Chondrocyte (in vitro differentiated cells): ENCODE measurements at regions not wholly inside any gene's neighbourhood (a gene's known extent, or its start where the extent isn't known, plus 50 kb on each side); places are given as distances from the start of the nearest gene placed in this dataset.

Source experiments
- DNase-seq: peaks from one replicate; pipeline ENCODE4 v3.0.0; 2021; ENCODE audit warnings: mixed read lengths, low spot score
- H3K27ac Mint-ChIP-seq: one replicate; pipeline ENCODE4 v1.8.0; 2021; ENCODE audit warnings: mild to moderate bottlenecking, moderate library complexity, mixed read lengths; ENCODE audit not compliant: unreplicated experiment
- H3K27me3 Mint-ChIP-seq: 2 replicates; pipeline ENCODE4 v1.8.0; 2021; ENCODE audit warnings: low read depth, mixed read lengths
- H3K36me3 Mint-ChIP-seq: 2 replicates; pipeline ENCODE4 v1.8.0; 2021; ENCODE audit warnings: low read depth, mixed read lengths
- H3K4me1 Mint-ChIP-seq: 2 replicates; pipeline ENCODE4 v1.8.0; 2021; ENCODE audit warnings: low read depth, mild to moderate bottlenecking, mixed read lengths
- H3K4me3 Mint-ChIP-seq: one replicate; pipeline ENCODE4 v1.8.0; 2021; ENCODE audit warnings: mild to moderate bottlenecking, moderate library complexity, mixed read lengths; ENCODE audit not compliant: unreplicated experiment
- H3K9me3 Mint-ChIP-seq: 2 replicates; pipeline ENCODE4 v1.8.0; 2021; ENCODE audit warnings: low read depth, mixed read lengths
- CTCF ChIP-seq: fragments of 200-600 bp; sonication (generic); IDR thresholded peaks from 2 replicates; pipeline ENCODE4 v1.5.0; 2021; ENCODE audit warnings: antibody characterized with exemption, mild to moderate bottlenecking, moderate library complexity

DNA sequence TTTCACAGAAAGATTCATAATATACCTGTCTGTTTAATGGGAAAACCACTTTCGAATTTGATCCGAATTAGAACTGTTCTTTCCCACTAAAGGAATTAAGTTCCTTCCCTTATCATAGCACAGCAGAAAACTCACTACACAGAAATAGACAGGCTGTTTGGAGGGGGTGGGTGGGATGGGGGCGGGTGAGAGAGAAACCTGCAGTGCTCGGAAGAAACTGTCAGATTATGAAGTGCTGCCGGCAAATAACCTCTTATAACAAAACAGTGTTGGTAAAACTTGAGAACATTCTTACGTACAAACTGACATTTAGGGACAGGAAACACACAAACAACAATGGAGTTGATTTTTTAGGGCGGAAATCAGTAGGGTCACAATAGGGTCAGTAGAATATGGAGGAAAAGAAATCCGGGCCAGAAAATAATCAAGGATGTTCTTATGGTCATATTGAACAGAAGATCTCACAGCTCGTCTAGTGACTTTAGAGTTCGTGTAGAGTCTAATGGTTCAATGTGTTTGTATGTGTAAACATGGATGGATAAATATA is 756.0 kb upstream of the LRATD1 start:
- Mint-ChIP-seq H3K27ac (no peak overlapping the region), H3K27me3 (peaks cover 5% of the 10 kb centered on the region), H3K36me3 (no peaks in the 10 kb centered on the region), H3K4me1 (no peaks in the 10 kb centered on the region), H3K4me3 (no peak overlapping the region), H3K9me3 (no peaks in the 10 kb centered on the region)
- no peak for TF ChIP-seq CTCF
- no peak for DNase-seq

DNA sequence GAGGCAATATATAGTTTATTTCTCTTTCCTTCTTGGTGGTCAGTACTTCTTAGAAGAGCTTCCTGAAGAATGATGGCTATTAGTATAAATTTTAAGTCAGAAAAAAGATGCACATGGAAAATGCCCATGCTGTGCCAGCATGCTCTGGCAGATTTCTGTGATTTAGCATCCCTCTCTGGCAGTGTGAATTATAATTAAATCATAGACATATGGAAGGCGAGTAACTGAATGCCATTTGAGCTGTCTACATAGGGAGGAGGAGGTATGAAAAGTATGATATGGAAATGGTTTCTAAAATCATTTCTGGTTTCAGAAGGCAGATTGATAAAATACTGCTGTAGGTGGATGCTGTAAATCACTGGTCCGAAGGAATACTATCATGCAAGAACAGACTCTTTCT is 754.9 kb upstream of the LRATD1 start:
- TF ChIP-seq CTCF = no peak
- peaks cover 5% of the 10 kb centered on the region for H3K27me3 Mint-ChIP-seq
- no peaks in the 10 kb centered on the region for H3K36me3 Mint-ChIP-seq
- DNase-seq = no peak
- H3K27ac Mint-ChIP-seq = no peak overlapping the region
- H3K4me1 Mint-ChIP-seq = no peaks in the 10 kb centered on the region
- peaks cover 3% of the 10 kb centered on the region for H3K9me3 Mint-ChIP-seq
- no peak overlapping the region for H3K4me3 Mint-ChIP-seq

- peak; percentile 10 for TF ChIP-seq CTCF
- Mint-ChIP-seq H3K4me1 (no peaks in the 10 kb centered on the region), H3K27me3 (no peaks in the 10 kb centered on the region), H3K36me3 (no peaks in the 10 kb centered on the region), H3K9me3 (peaks cover 3% of the 10 kb centered on the region), H3K27ac (no peak overlapping the region), H3K4me3 (no peak overlapping the region)
- no peak for DNase-seq
These were observed 748.1 kb upstream of the LRATD1 start for GRCh38 chr2:13884291-13884976.

GRCh38 chr2:13901526-13901925 is 731.0 kb upstream of the LRATD1 start:
- no peak for TF ChIP-seq CTCF
- Mint-ChIP-seq H3K27ac (no peak overlapping the region), H3K4me1 (no peaks in the 10 kb centered on the region), H3K9me3 (no peaks in the 10 kb centered on the region), H3K27me3 (no peaks in the 10 kb centered on the region), H3K36me3 (no peaks in the 10 kb centered on the region), H3K4me3 (no peak overlapping the region)
- no peak for DNase-seq

DNA sequence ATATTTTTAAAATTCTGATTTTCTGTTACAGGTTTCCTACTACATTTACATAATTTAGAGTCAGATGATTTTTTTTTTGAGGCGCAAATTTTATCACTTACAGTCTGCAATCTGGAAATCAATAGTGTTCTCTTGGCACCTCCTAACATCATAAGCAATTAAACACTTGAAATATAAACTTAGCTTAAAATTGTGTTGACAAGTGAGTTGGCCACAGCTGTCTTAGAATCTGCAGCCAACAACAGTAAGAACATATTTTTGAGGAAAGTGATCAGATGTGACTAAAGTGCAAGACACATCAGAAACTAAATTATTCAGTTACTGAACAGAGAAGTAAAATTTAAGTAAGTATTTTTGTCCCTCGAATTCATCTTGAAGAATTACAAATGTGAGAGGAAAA is 726.7 kb upstream of the LRATD1 start:
- H3K4me3 Mint-ChIP-seq = no peak overlapping the region
- no peak for TF ChIP-seq CTCF
- H3K36me3 Mint-ChIP-seq = no peaks in the 10 kb centered on the region
- H3K27ac Mint-ChIP-seq = no peak overlapping the region
- no peak for DNase-seq
- H3K4me1 Mint-ChIP-seq = no peaks in the 10 kb centered on the region
- H3K27me3 Mint-ChIP-seq = no peaks in the 10 kb centered on the region
- no peaks in the 10 kb centered on the region for H3K9me3 Mint-ChIP-seq
